GM13977 (cell line): ENCODE measurements at regions not wholly inside any gene's neighbourhood (a gene's known extent, or its start where the extent isn't known, plus 50 kb on each side); places are given as distances from the start of the nearest gene placed in this dataset.

Source experiments
- DNase-seq: peaks from one replicate; pipeline ENCODE4 v3.0.0; 2012; ENCODE audit warnings: low spot score
- CTCF ChIP-seq: IDR thresholded peaks from 2 replicates; pipeline ENCODE4 v1.5.1; 2012; ENCODE audit warnings: mild to moderate bottlenecking, control low read depth; ENCODE audit not compliant: insufficient read depth; ENCODE audit errors: extremely low read depth, missing control alignments
- in situ Hi-C: fragments of 300-500 bp; cut with MboI; formaldehyde crosslinking; loops from one replicate; pipeline ENCODE4 v1.12.0; 2022; ENCODE audit warnings: low sequenced_read_pairs, low pct_unique_long_range_greater_than_20kb, mixed read lengths, inconsistent platforms; ENCODE audit not compliant: unreplicated experiment

- in situ Hi-C loops, result no loop called here
- no peak for DNase-seq
- TF ChIP-seq CTCF, result no peak
Measured at GRCh38 chrX:144916785-144917184, 330.5 kb upstream of the SPANXN1 start.

DNA sequence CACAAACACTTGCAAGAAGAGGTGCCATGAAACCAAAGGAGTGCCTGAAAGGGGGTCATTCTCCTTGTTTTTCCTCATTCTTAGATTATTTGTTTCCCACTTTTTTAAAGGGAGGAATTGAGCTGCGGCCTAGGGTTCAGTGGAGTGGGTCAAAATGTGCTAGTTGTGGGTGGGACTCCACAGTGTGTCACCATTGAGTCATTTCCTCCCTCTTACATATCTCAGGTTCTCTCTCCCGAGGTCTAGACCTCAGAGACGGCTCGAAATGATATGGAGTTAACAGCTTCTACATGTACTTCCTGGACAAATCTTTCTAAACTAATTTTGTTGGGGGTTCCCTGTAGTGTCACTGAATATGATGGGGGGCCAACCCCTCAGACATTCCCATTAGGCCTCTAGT is 328.4 kb upstream of the SPANXN1 start:
- no peak for DNase-seq
- TF ChIP-seq CTCF, result no peak
- in situ Hi-C loops, result no loop called here

- TF ChIP-seq CTCF, result no peak
- no peak for DNase-seq
- in situ Hi-C loops, result no loop called here
Measured at GRCh38 chrX:144946666-144947065, 300.6 kb upstream of the SPANXN1 start.
